ENCODE measurements at regions not wholly inside any gene's neighbourhood (a gene's known extent, or its start where the extent isn't known, plus 50 kb on each side); places are given as distances from the start of the nearest gene placed in this dataset.

DNA sequence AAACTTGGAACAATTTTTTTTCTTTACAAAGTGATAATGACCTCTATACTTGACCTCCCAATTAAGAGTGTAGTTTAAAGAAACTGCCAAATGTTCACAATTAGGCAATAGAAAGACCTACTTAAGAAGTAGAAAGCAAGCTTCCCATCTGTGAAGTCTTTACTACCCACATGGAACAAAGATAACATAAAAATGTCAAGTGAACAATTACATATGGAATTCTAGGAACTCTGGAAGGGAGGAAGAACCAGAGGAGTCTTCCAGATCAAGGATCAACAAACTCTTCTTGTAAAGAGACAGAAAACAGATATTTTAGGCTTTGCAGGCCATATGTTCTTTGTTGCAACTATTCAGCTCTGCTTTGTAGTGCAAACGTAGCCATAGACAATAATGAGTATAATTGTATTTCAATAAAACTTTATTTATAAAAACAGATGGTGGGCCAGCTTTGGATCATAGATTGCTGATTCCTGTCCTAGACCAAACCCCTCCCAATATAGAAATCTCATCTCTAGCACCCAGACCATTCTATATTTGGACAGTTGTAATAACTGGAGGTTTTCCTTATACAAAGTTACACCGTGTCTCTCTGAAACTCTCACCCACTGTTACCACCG lies 68.4 kb upstream of the MAGI3 start:
- TF ChIP-seq, protein P1, sequence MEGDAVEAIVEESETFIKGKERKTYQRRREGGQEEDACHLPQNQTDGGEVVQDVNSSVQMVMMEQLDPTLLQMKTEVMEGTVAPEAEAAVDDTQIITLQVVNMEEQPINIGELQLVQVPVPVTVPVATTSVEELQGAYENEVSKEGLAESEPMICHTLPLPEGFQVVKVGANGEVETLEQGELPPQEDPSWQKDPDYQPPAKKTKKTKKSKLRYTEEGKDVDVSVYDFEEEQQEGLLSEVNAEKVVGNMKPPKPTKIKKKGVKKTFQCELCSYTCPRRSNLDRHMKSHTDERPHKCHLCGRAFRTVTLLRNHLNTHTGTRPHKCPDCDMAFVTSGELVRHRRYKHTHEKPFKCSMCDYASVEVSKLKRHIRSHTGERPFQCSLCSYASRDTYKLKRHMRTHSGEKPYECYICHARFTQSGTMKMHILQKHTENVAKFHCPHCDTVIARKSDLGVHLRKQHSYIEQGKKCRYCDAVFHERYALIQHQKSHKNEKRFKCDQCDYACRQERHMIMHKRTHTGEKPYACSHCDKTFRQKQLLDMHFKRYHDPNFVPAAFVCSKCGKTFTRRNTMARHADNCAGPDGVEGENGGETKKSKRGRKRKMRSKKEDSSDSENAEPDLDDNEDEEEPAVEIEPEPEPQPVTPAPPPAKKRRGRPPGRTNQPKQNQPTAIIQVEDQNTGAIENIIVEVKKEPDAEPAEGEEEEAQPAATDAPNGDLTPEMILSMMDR (IDR thresholded peaks at IDR 0.05) = no peak
- no peak for TF ChIP-seq POLR2A (IDR thresholded peaks at IDR 0.05)

Data from body of pancreas (tissue), 4 donors.